Progenitor cell of endocrine pancreas (in vitro differentiated cells): ENCODE measurements at regions not wholly inside any gene's neighbourhood (a gene's known extent, or its start where the extent isn't known, plus 50 kb on each side); places are given as distances from the start of the nearest gene placed in this dataset.
A peak's percentile ranks its signal among the peaks of the same experiment; 100 is the strongest.

Source experiments
- DNase-seq: peaks from one replicate; pipeline ENCODE4 v3.0.0; 2021; ENCODE audit warnings: low spot score; ENCODE audit not compliant: unreplicated experiment
- H3K27ac Mint-ChIP-seq: 2 replicates; pipeline ENCODE4 v1.8.0; 2021; ENCODE audit warnings: mild to moderate bottlenecking, moderate library complexity, mixed read lengths
- H3K27me3 Mint-ChIP-seq: 2 replicates; pipeline ENCODE4 v1.8.0; 2021; ENCODE audit warnings: mixed read lengths
- H3K36me3 Mint-ChIP-seq: 2 replicates; pipeline ENCODE4 v1.8.0; 2022; ENCODE audit warnings: mixed read lengths; ENCODE audit not compliant: insufficient read depth
- H3K4me1 Mint-ChIP-seq: 2 replicates; pipeline ENCODE4 v1.8.0; 2021; ENCODE audit warnings: low read depth, mixed read lengths
- H3K4me3 Mint-ChIP-seq: 2 replicates; pipeline ENCODE4 v1.8.0; 2021; ENCODE audit warnings: low read depth, mild to moderate bottlenecking, moderate library complexity, mixed read lengths
- H3K9me3 Mint-ChIP-seq: 2 replicates; pipeline ENCODE4 v1.8.0; 2021; ENCODE audit warnings: low read depth, mixed read lengths
- TF ChIP-seq, protein P1 (sequence below): fragments of 200-600 bp; sonication (generic); IDR thresholded peaks from one replicate; pipeline ENCODE4 v1.5.0; 2021; ENCODE audit warnings: antibody characterized with exemption, mild to moderate bottlenecking; ENCODE audit not compliant: unreplicated experiment

DNA sequence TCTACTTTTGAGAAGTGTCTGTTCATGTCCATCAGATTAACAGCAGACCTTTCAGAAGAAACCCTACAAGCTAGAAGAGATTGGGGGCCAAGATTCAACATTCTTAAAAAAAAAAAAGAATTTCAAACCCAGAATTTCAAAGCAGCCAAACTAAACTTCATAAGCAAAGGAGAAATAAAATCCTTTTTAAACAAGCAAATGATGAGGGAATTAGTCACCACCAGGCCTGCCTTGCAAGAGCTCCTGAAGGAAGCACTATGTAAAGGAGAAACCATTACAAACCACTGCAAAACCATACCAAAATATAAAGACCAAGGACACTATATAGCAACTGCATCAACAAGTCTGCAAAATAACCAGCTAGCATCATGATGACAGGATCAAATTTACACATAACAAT lies 124.6 kb upstream of the PDE4D start:
- H3K4me1 Mint-ChIP-seq = peaks cover 3% of the 10 kb centered on the region
- peaks cover 2% of the 10 kb centered on the region for H3K36me3 Mint-ChIP-seq
- DNase-seq = no peak
- H3K27ac Mint-ChIP-seq = no peak overlapping the region
- H3K4me3 Mint-ChIP-seq = no peak overlapping the region
- H3K9me3 Mint-ChIP-seq = peaks cover 3% of the 10 kb centered on the region
- no peaks in the 10 kb centered on the region for H3K27me3 Mint-ChIP-seq
- TF ChIP-seq, protein P1, sequence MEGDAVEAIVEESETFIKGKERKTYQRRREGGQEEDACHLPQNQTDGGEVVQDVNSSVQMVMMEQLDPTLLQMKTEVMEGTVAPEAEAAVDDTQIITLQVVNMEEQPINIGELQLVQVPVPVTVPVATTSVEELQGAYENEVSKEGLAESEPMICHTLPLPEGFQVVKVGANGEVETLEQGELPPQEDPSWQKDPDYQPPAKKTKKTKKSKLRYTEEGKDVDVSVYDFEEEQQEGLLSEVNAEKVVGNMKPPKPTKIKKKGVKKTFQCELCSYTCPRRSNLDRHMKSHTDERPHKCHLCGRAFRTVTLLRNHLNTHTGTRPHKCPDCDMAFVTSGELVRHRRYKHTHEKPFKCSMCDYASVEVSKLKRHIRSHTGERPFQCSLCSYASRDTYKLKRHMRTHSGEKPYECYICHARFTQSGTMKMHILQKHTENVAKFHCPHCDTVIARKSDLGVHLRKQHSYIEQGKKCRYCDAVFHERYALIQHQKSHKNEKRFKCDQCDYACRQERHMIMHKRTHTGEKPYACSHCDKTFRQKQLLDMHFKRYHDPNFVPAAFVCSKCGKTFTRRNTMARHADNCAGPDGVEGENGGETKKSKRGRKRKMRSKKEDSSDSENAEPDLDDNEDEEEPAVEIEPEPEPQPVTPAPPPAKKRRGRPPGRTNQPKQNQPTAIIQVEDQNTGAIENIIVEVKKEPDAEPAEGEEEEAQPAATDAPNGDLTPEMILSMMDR = no peak

DNA sequence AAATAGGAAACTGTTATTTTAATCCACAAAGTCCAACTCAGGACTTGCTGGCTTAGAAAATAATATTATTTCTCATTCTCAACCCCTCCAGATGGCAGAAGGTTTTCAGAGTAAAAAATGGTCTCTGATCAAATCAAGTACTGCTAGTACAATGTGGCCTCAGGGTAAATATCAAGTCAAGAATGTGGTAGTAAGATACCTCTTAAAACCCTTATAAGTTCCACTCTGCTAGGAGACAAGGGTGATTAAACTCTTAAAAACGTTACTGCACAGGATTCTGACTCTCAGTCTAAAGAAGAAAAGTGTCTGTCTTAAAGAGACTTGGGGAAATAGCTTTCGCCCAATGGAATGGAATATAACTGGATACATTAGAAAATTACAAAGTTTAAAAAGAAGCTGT lies 120.8 kb upstream of the PDE4D start:
- no peak overlapping the region for H3K27ac Mint-ChIP-seq

DNA sequence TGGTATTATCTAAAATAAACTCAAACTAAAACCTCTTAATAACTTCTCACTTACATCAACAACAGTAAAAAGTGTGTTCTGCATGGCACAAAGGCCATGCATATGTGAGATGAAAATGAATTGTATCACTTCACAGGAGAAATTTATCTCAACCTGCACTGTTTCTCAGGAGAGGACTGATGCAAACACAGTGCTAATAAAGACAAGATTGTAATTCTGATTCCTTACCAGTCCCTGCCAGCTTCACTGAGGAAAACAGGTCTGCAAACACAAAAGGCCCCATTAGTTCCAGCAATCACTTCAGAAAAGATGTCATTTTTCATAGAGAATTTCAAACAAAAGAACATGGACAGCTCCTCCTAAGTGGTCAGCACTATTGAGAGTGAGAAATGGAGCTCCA lies 117.3 kb upstream of the PDE4D start:
- H3K36me3 Mint-ChIP-seq = no peaks in the 10 kb centered on the region
- H3K27me3 Mint-ChIP-seq = no peaks in the 10 kb centered on the region
- peaks cover 3% of the 10 kb centered on the region for H3K9me3 Mint-ChIP-seq
- H3K4me1 Mint-ChIP-seq = peaks cover 13% of the 10 kb centered on the region
- DNase-seq = no peak
- H3K27ac Mint-ChIP-seq = no peak overlapping the region
- TF ChIP-seq, protein P1 = no peak
- no peak overlapping the region for H3K4me3 Mint-ChIP-seq

More for the DNA sequence above, 120.8 kb upstream of the PDE4D start:
- Mint-ChIP-seq H3K36me3 (peaks cover 2% of the 10 kb centered on the region), H3K9me3 (peaks cover 3% of the 10 kb centered on the region), H3K4me1 (peaks cover 11% of the 10 kb centered on the region), H3K27me3 (no peaks in the 10 kb centered on the region), H3K4me3 (no peak overlapping the region)
- TF ChIP-seq, protein P1 = no peak
- DNase-seq = no peak

DNA sequence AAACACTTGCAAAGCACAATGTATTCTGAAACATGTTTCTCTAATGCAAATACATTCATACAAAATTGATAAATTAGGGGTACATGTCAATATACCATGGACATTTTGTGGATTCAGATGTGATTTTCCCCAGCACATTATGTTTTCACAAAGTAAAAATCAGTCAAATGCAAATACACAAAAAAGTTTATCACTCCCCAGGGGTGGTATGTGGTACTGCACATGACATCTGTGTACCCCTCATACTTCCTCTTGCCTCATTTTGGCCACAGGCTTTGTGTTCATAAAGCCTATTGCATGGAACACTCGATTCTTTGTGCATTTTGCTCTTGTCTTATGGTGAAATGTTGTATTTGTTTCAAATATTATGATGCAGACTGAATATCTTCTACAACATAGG lies 116.8 kb upstream of the PDE4D start:
- Mint-ChIP-seq H3K9me3 (peaks cover 3% of the 10 kb centered on the region), H3K27me3 (no peaks in the 10 kb centered on the region), H3K36me3 (no peaks in the 10 kb centered on the region), H3K4me1 (peaks cover 13% of the 10 kb centered on the region), H3K27ac (no peak overlapping the region), H3K4me3 (no peak overlapping the region)
- TF ChIP-seq, protein P1 = peak; percentile 45
- DNase-seq = no peak

DNA sequence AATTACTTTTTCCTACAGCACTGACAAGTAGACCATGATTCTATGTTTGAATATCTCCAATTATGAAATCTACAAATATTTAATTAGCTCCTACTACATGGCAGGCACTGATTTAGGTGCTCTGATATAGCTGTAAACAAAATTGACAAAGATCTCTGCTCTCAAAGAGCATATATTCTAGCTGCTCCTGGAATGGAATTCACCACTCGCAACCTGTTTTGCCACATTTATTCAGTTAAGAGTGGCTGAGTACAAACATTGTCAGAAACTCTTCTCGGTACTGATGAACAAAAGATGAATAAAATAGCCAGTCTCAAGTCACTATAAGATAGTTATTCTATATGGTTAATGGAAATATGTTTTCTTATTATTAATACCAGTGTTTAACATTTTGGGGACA lies 114.2 kb upstream of the PDE4D start:
- TF ChIP-seq, protein P1 = no peak
- Mint-ChIP-seq H3K4me3 (no peak overlapping the region), H3K27ac (no peak overlapping the region), H3K4me1 (peaks cover 7% of the 10 kb centered on the region), H3K36me3 (no peaks in the 10 kb centered on the region), H3K9me3 (no peaks in the 10 kb centered on the region), H3K27me3 (no peaks in the 10 kb centered on the region)
- no peak for DNase-seq
